ENCODE measurements at regions not wholly inside any gene's neighbourhood (a gene's known extent, or its start where the extent isn't known, plus 50 kb on each side); places are given as distances from the start of the nearest gene placed in this dataset.
"Not testable (repeated sequence)": the region's sequence is repeated elsewhere in the genome, so short reads cannot be mapped to it uniquely, and the experiment has no call there.

GRCh38 chr2:17133052-17133671 lies 385.1 kb downstream of the RAD51AP2 start:
- no peak for DNase-seq (ENCODE audit: low read depth)

- DNase-seq (ENCODE audit: low read depth) = not testable (repeated sequence)
Measured at GRCh38 chr2:17130627-17131026, 387.6 kb downstream of the RAD51AP2 start.

GRCh38 chr2:17125989-17126620 lies 392.1 kb downstream of the RAD51AP2 start:
- no peak for DNase-seq (ENCODE audit: low read depth)

- DNase-seq (ENCODE audit: low read depth) = no peak
Measured at GRCh38 chr2:17124575-17125318, 393.5 kb downstream of the RAD51AP2 start.

GRCh38 chr2:17122887-17123501 lies 395.2 kb downstream of the RAD51AP2 start:
- no peak for DNase-seq (ENCODE audit: low read depth)

GRCh38 chr2:17115466-17115865 lies 402.8 kb downstream of the RAD51AP2 start:
- DNase-seq (ENCODE audit: low read depth) = no peak

GRCh38 chr2:17115042-17115441 lies 403.2 kb downstream of the RAD51AP2 start:
- DNase-seq (ENCODE audit: low read depth) = no peak

GRCh38 chr2:17107871-17108270 lies 410.4 kb downstream of the RAD51AP2 start:
- no peak for DNase-seq (ENCODE audit: low read depth)

- DNase-seq (ENCODE audit: low read depth) = no peak
Measured at GRCh38 chr2:17107151-17107550, 411.1 kb downstream of the RAD51AP2 start.

- DNase-seq (ENCODE audit: low read depth) = no peak
Measured at GRCh38 chr2:17106418-17106817, 411.8 kb downstream of the RAD51AP2 start.

- peak; percentile 13 for DNase-seq (ENCODE audit: low read depth)
Measured at GRCh38 chr2:17104454-17104853, 413.8 kb downstream of the RAD51AP2 start.

GRCh38 chr2:17101596-17101995 lies 416.6 kb downstream of the RAD51AP2 start:
- DNase-seq (ENCODE audit: low read depth) = peak; percentile 20

GRCh38 chr2:17101091-17101490 lies 417.1 kb downstream of the RAD51AP2 start:
- no peak for DNase-seq (ENCODE audit: low read depth)

GRCh38 chr2:17095340-17095739 lies 422.9 kb downstream of the RAD51AP2 start:
- no peak for DNase-seq (ENCODE audit: low read depth)

GRCh38 chr2:17093712-17094111 lies 424.5 kb downstream of the RAD51AP2 start:
- no peak for DNase-seq (ENCODE audit: low read depth)

- no peak for DNase-seq (ENCODE audit: low read depth)
Measured at GRCh38 chr2:17086990-17087389, 421.4 kb upstream of the CYRIA start.

GRCh38 chr2:17085546-17086202 lies 420.0 kb upstream of the CYRIA start:
- DNase-seq (ENCODE audit: low read depth) = no peak

- DNase-seq (ENCODE audit: low read depth) = no peak
Measured at GRCh38 chr2:17084877-17085276, 419.2 kb upstream of the CYRIA start.

GRCh38 chr2:17083902-17084301 lies 418.3 kb upstream of the CYRIA start:
- peak; percentile 18 for DNase-seq (ENCODE audit: low read depth)

- DNase-seq (ENCODE audit: low read depth) = no peak
Measured at GRCh38 chr2:17079262-17079661, 413.6 kb upstream of the CYRIA start.

GRCh38 chr2:17076533-17076932 lies 410.9 kb upstream of the CYRIA start:
- peak; percentile 39 for DNase-seq (ENCODE audit: low read depth)

- no peak for DNase-seq (ENCODE audit: low read depth)
Measured at GRCh38 chr2:17070711-17071110, 405.1 kb upstream of the CYRIA start.

All from stromal cell of bone marrow (primary cell).